ENCODE measurements at regions not wholly inside any gene's neighbourhood (a gene's known extent, or its start where the extent isn't known, plus 50 kb on each side); places are given as distances from the start of the nearest gene placed in this dataset.

- no peaks in the 10 kb centered on the region for H3K9me3 ChIP-seq
- no peak for TF ChIP-seq CTCF (IDR thresholded peaks at IDR 0.05)
- no peak for TF ChIP-seq POLR2A (IDR thresholded peaks at IDR 0.05)
These were observed 78.0 kb downstream of the ANXA2R start for GRCh38 chr5:42962124-42962523.

GRCh38 chr5:42960506-42960905 is 79.6 kb downstream of the ANXA2R start:
- no peak for TF ChIP-seq POLR2A (IDR thresholded peaks at IDR 0.05)
- DNase-seq: no peak
- WGBS, 2 donors: 63 to 74% methylated on average over 2 of the region's 2 CpGs
- intact Hi-C loops (cut with DNase I): no loop called here
- H3K27ac ChIP-seq: no peak overlapping the region
- H3K4me1 ChIP-seq: no peaks in the 10 kb centered on the region
- H3K4me3 ChIP-seq (replicated peaks in 1 of 3): no peak overlapping the region
- H3K27me3 ChIP-seq: no peaks in the 10 kb centered on the region
- no peaks in the 10 kb centered on the region for H3K36me3 ChIP-seq
- H3K9me3 ChIP-seq: no peaks in the 10 kb centered on the region

More at GRCh38 chr5:42962124-42962523, 78.0 kb downstream of the ANXA2R start:
- no peaks in the 10 kb centered on the region for H3K4me1 ChIP-seq
- intact Hi-C loops (cut with DNase I): no loop called here
- H3K27ac ChIP-seq: no peak overlapping the region
- no peaks in the 10 kb centered on the region for H3K27me3 ChIP-seq
- no peak overlapping the region for H3K4me3 ChIP-seq (replicated peaks in 1 of 3)
- WGBS, 2 donors: 73 to 74% methylated on average over 2 of the region's 2 CpGs
- DNase-seq: no peak
- no peaks in the 10 kb centered on the region for H3K36me3 ChIP-seq

GRCh38 chr5:42956551-42956950 is 83.6 kb downstream of the ANXA2R start:
- intact Hi-C loops (cut with DNase I): no loop called here
- Histone ChIP-seq H3K4me1 (peaks cover 10 to 13% of the 10 kb centered on the region in 2 donors), H3K9me3 (no peaks in the 10 kb centered on the region), H3K27me3 (peaks cover 24% of the 10 kb centered on the region), H3K36me3 (no peaks in the 10 kb centered on the region), H3K27ac (no peak overlapping the region), H3K4me3 (replicated peaks in 1 of 3) (no peak overlapping the region)
- WGBS, 2 donors: 87 to 95% methylated on average over 2 of the region's 2 CpGs
- TF ChIP-seq POLR2A (IDR thresholded peaks at IDR 0.05) (no peak), CTCF (IDR thresholded peaks at IDR 0.05) (no peak)
- no peak for DNase-seq

- Histone ChIP-seq H3K4me3 (replicated peaks in 1 of 3) (no peak overlapping the region), H3K27ac (no peak overlapping the region), H3K4me1 (peaks cover 28 to 30% of the 10 kb centered on the region in 2 donors), H3K36me3 (no peaks in the 10 kb centered on the region), H3K27me3 (peaks cover 53% of the 10 kb centered on the region), H3K9me3 (no peaks in the 10 kb centered on the region)
- no peak for TF ChIP-seq CTCF (IDR thresholded peaks at IDR 0.05)
- TF ChIP-seq POLR2A (IDR thresholded peaks at IDR 0.05): no peak
- intact Hi-C loops (cut with DNase I): loop anchor here (5.0 kb wide), 1 partner anchor 39 kb away; no protein-coding TSS in a partner anchor
- no peak for DNase-seq
- whole genome bisulfite sequencing, 2 donors: 23 to 24% methylated on average over 15 of the region's 15 CpGs
These were observed 87.1 kb downstream of the ANXA2R start for GRCh38 chr5:42953041-42953440.

GRCh38 chr5:42952578-42952974 is 87.5 kb downstream of the ANXA2R start:
- Histone ChIP-seq H3K4me3 (replicated peaks in 1 of 3) (no peak overlapping the region), H3K36me3 (no peaks in the 10 kb centered on the region), H3K27me3 (peaks cover 55% of the 10 kb centered on the region), H3K4me1 (peaks cover 28 to 30% of the 10 kb centered on the region in 2 donors), H3K9me3 (no peaks in the 10 kb centered on the region), H3K27ac (no peak overlapping the region)
- TF ChIP-seq POLR2A (IDR thresholded peaks at IDR 0.05): no peak
- no peak for TF ChIP-seq CTCF (IDR thresholded peaks at IDR 0.05)
- intact Hi-C loops (cut with DNase I): loop anchor here (5.0 kb wide), 1 partner anchor 40 kb away; no protein-coding TSS in a partner anchor
- WGBS, 2 donors: 25 to 28% methylated on average over 12 of the region's 12 CpGs
- DNase-seq: no peak

All from thyroid gland (tissue), 4 donors.